GM12874 (cell line): ENCODE measurements at regions not wholly inside any gene's neighbourhood (a gene's known extent, or its start where the extent isn't known, plus 50 kb on each side); places are given as distances from the start of the nearest gene placed in this dataset.

Experiments
- TF ChIP-seq, protein P1 (sequence below): IDR thresholded peaks from 2 replicates; pipeline ENCODE4 v1.5.1; 2011; ENCODE audit warnings: low read depth, mild to moderate bottlenecking, control low read depth, low read length, moderate library complexity; ENCODE audit not compliant: insufficient read depth

DNA sequence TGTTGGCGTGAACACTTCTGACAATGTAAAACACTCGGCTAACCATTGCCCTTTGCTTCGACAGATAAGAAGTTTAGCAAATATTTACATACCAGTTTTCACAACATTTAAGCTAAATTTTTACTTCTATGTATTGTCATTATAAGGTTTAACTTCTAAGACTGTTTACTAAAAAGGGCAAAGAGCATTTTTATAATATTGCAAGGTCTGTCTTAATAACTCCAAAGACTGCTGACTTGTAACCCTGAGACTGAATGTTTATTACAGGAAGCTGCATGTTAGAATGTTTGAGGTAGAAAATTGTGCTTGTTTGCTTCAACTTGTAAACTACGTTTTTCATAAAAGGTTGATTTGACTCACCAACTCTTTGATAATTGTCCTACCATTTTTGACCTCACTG lies 213.2 kb upstream of the RPS6KA3 start:
- TF ChIP-seq, protein P1, sequence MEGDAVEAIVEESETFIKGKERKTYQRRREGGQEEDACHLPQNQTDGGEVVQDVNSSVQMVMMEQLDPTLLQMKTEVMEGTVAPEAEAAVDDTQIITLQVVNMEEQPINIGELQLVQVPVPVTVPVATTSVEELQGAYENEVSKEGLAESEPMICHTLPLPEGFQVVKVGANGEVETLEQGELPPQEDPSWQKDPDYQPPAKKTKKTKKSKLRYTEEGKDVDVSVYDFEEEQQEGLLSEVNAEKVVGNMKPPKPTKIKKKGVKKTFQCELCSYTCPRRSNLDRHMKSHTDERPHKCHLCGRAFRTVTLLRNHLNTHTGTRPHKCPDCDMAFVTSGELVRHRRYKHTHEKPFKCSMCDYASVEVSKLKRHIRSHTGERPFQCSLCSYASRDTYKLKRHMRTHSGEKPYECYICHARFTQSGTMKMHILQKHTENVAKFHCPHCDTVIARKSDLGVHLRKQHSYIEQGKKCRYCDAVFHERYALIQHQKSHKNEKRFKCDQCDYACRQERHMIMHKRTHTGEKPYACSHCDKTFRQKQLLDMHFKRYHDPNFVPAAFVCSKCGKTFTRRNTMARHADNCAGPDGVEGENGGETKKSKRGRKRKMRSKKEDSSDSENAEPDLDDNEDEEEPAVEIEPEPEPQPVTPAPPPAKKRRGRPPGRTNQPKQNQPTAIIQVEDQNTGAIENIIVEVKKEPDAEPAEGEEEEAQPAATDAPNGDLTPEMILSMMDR, result no peak

DNA sequence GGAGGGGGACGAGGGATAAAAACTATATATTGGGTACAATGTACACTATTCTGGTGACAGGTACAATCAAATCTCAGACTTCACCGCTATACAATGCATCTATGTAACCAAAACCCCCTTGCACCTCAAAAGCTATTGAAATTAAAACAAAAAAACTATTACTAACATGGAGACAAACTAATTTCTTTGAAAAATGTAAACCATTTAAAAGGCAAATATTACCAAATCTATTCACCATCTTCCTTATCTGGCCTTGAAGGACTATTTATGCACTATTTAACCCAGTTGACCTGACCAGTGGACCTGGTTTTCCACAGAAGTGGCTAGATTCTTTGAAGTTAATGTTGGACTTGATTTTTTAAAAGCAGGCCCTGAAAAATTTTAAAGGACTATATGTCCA lies 212.3 kb upstream of the RPS6KA3 start:
- TF ChIP-seq, protein P1, result no peak

DNA sequence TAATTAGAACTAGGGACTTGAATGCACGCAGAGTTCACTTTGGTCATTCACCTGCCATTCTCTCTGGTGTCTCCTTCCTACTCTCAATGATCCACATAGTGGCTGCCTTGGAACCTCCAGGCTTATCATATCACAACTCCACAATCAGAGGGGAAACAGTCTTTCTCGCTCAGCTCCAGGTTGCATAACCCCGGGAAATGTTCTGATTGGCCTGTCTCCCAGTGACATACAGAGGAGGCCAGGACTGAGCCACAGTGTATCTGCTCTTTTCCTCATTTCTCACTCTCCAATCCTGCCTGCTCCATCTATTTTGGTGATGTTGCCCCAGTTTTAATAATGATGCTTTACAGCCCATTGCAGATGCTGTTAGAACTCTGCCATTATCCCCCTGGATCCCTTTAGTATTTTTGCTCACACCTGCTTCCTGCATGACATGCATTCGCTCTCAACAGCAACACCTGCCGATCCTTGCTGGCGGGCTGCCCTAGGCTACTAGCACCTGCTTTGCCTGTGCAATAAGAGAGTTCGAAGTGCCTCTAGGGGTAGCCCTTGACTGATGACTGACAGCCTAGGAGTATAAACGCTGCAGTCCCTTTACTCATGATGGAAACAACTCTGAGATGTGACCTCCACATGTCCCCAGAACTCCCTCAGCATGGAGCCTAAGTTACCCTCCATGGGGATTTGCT lies 211.3 kb upstream of the RPS6KA3 start:
- TF ChIP-seq, protein P1, result no peak

DNA sequence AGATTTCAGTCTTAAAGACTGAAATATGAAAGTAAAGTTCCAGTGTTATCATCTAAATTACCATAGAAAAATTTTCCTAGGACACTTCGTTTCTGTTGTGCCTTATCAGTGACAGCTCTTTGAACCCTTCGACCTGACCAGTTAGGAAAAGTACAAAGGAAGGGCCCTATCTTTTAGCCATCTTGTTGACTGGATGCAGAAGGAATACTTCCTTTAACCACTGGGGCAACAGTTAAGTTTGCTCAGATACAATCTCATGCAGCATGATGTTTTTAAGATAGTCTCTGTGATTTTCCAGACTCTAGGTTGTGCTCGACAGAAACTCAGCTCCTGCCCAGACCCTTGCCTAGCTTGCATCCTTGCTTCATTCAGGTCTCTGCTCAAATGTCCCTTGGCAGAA lies 210.5 kb upstream of the RPS6KA3 start:
- TF ChIP-seq, protein P1, result no peak

DNA sequence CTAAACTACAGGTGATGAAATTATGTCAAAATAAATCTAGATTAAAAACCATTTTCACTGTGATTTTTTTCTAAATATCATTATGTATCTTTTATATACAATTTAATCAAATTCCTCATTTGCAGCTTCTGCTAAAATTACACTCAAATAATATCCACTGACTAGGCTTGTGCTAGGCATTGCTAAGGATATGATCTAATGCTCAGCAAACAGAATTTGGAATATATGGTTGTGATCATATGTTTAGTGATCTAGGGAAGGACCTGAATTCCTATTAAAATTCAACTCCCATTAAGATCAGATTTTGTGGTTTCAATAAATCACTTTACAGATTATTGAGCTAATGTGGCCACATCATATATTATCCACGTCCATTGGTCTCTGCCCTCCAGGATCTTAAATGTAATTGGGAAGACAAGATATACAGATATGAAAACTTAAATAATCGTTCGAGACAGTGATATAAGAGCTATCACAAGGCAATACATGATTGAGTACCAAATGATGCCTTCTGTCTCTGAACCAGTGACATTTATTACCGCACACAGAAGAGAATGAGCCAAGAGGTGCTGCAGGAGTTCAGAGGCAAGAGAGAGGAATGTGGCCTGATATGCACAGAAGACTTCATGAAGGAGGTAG lies 206.0 kb upstream of the RPS6KA3 start:
- TF ChIP-seq, protein P1, result no peak

DNA sequence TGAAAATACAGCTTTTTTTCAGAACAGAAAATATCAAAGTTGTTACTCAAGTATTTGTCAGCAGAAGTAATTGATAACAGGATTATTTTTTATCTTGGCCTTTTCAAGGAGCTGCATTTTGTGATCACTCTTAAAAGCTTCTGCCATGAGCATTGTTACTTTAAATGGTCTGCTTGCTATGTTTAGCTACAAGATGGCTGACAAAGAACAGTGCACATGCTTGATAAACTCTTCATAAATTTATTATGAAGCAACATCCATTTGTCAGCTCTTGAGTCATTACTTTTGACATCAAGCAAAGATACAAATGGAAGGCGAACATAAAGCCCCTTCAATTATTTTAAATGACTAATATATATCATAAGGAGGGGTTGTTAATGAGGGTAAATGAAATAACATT lies 205.4 kb upstream of the RPS6KA3 start:
- TF ChIP-seq, protein P1, result no peak

DNA sequence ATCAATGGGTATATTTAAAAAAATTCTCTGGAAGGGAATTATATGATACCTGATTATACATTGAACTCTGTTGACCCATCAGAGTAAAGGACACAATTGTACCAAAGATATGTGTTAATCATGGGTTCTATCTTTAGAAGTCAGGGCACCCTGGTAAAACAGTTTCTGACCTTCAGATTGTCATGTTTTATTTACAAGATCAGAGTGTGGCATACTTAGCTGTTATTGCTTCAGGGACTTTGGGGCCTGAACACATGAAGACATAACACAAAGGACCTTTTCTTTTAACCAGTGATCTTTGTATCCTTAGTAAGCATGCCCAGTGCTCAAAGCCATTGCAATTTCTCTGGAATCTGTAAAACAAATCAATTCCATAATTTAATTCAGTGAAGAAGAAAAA lies 204.8 kb upstream of the RPS6KA3 start:
- TF ChIP-seq, protein P1, result no peak
